GM12874 (cell line): ENCODE measurements at regions not wholly inside any gene's neighbourhood (a gene's known extent, or its start where the extent isn't known, plus 50 kb on each side); places are given as distances from the start of the nearest gene placed in this dataset.
A peak's percentile ranks its signal among the peaks of the same experiment; 100 is the strongest.

Source experiments
- CTCF ChIP-seq: IDR thresholded peaks from 2 replicates; pipeline ENCODE4 v1.5.1; 2011; ENCODE audit warnings: low read depth, mild to moderate bottlenecking, control low read depth, low read length, moderate library complexity; ENCODE audit not compliant: insufficient read depth

DNA sequence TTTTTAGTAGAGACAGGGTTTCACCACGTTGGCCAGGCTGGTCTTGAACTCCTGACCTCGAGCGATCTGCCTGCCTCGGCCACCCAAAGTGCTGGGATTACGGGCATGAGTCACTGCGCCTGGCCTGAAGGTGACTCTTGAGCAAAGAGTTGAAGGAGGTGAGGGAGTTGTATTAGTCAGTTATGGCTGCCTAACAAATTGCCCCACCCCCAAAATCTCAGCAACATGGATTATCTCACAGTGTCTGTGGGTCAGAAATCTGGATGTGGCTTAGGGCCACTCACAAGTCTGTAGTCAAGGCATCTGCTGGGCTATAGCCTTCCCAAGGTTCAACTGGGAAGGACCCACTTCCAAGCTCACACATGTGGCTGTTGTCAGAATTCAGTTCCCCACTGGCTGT, 52.8 kb upstream of the ADGRE5 start:
- TF ChIP-seq CTCF: no peak

- no peak for TF ChIP-seq CTCF
Measured at GRCh38 chr19:14325863-14326262, 55.4 kb upstream of the ADGRE5 start.

DNA sequence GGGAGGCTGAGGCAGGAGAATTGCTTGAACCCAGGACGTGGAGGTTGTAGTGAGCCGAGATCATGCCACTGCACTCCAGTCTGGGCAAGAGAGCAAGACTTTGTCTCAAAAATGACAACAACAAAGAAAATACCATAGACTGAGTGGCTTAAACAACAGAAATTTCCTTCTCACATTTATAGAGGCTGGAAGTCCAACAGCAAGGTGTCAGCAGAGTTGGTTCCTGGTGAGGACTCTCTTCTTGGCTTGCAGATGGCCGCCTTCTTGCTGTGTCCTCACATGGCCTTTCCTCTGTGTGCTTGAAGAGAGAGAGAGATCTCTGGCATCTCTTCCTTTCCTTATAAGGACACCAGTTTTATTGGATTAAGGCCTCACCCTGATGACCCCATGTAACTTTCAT, 56.1 kb upstream of the ADGRE5 start:
- TF ChIP-seq CTCF: no peak

DNA sequence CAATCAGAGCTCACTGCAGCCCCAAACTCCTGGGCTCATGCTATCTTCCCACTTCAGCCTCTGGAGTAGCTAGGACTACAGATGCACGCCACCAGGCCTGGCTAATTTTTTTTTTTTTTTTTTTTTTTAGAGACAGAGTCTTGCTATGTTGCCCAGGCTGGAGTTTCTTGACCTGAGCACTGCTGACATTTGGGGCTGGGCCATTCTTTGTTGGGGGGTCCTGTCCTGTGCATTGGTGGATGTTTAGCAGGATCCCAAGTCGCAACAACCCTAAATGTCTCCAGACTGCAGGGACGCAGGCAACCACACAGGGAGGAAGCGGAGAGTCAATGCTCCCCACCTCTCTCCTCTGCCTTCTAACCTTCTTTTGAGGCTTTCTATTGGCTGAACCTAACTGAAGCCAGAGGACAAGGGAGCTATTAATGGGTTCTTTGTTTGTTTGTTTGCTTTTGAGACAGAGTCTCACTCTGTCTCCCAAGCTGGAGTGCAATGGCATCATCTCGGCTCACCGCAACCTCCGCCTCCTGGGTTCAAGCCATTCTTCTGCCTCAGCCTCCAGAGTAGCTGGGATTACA, 58.3 kb upstream of the ADGRE5 start:
- TF ChIP-seq CTCF: no peak

DNA sequence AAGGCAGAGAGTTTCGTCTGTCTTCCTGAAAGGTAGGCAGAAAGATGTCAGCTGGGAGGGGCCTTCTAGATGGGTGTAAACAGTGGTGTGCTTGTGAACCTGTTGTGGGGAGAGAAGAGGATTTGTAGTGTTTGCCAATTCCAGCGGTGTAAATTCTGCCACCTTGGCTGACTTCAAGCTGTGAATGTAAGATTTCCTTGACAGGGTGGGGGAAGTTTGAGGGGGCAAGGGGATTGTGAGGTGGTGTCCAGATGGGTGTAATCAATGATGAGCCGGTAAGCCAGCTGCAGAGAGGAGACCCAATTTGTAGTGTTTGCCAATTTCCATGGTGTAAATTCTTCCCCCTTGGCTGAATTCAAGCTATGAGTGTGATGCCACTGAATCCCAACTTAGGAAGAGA, 61.0 kb upstream of the ADGRE5 start:
- TF ChIP-seq CTCF: no peak

DNA sequence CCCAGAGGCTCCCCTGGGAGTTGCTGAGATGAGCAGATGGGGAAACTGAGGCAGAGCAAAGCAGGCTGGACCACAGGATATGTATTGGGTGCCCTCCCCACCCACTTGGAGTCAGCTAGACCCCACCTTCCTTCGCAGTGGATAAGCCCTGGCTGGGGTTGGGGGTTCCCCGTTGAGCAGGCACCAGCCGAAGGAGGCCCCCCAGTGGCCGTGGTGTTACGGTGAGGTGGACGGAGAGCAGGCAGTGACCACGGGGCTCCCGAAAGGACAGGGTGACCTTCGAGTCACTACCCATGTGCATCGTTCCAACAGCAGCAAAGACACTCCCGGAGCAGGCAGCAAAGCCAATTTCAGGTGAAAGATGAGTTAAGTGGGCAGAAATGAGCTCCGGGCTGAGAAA, 62.4 kb upstream of the ADGRE5 start:
- TF ChIP-seq CTCF: peak; percentile 51

- no peak for TF ChIP-seq CTCF
Measured at GRCh38 chr19:14317157-14317556, 64.1 kb upstream of the ADGRE5 start.
